ENCODE measurements at regions not wholly inside any gene's neighbourhood (a gene's known extent, or its start where the extent isn't known, plus 50 kb on each side); places are given as distances from the start of the nearest gene placed in this dataset.

DNA sequence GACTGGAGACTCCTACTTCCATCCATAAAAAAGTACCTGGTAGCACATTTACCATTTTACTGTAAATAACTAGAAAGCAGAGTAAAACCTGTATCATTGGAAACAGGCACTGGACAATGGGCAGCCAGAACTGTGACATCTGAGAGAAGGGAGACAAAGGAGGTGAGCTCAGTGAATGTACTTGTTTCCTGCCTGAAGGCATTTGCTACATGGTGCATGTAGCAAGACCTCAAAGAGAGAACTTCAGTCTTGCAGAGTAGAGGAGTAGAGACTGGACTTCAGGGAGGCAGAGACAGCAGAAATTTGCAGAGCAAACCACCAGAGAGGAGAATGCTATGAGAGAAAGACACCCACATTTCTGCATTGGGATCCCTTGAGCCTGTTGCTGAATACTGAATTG lies 171.0 kb upstream of the CCN2 start (continued):
- TF ChIP-seq MAZ (IDR thresholded peaks at IDR 0.05; ENCODE audit: borderline replicate concordance, low read depth, low read length), result no peak
- TF ChIP-seq POLR2A (IDR thresholded peaks at IDR 0.05; ENCODE audit: low read depth, low read length), result no peak
- no peak for TF ChIP-seq CHD1 (IDR thresholded peaks at IDR 0.05; ENCODE audit: low read depth, low read length)
- no peak for TF ChIP-seq RCOR1 (IDR thresholded peaks at IDR 0.05; ENCODE audit: insufficient replicate concordance, low read length)

DNA sequence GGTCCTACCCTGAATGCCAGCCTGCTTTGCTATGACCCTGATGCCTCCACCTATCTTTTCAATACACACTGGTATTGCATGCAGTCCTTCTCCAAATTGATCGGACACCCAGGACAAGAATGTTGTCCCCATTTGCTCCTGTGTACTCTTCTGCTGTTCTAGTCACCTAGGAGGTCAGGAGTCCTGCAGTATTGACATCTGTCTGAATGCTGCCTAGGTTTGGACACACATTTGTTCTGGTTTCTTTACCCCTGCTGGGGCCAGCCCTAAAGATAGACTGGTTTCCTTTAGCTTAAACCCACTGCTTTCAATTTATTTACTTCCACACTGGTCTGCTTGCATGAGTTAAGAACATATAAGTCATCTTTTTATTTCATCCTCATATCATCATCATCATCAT lies 167.0 kb upstream of the CCN2 start:
- Histone ChIP-seq H3K4me1 (ENCODE audit: control insufficient read depth, insufficient read depth, low read length) (peaks cover 15% of the 10 kb centered on the region), H4K20me1 (ENCODE audit: insufficient read depth, low read length) (no peaks in the 10 kb centered on the region), H3K14ac (replicated peaks; ENCODE audit: low read depth, low read length) (no peak overlapping the region), H3K9ac (ENCODE audit: low read depth, low read length) (no peak overlapping the region), H3K23ac (ENCODE audit: low read depth, low read length) (no peak overlapping the region), H2BK120ac (ENCODE audit: low read depth, low read length) (peak overlapping the region; percentile 39; the same call in 1 of the 2 replicates), H2BK20ac (ENCODE audit: low read depth, low read length) (peak overlapping the region; percentile 27; the same call in 1 of the 2 replicates), H3K18ac (ENCODE audit: low read depth, low read length) (peak overlapping the region; percentile 39), H4K8ac (ENCODE audit: low read depth in 2 of 2, low read length in 2 of 2) (no peak overlapping the region), H3K36me3 (ENCODE audit: control insufficient read depth, insufficient read depth, low read length) (no peaks in the 10 kb centered on the region), H3K4me2 (ENCODE audit: low read depth, low read length) (no peak overlapping the region), H2AK5ac (ENCODE audit: low read depth, low read length) (peak overlapping the region; percentile 44; the same call in 1 of the 2 replicates), H3K9me3 (ENCODE audit: control insufficient read depth, insufficient read depth, low read length) (no peaks in the 10 kb centered on the region), H3K79me1 (ENCODE audit: low read depth in 1 of 2, low read length in 2 of 2) (0 out of 4 replicates have a peak, but pooled peaks cover 0 to 3% of the 10 kb centered on the region in 2 experiments), H2AK9ac (replicated peaks; ENCODE audit: low read depth, low read length, poor library complexity) (no peak overlapping the region), H3K4ac (ENCODE audit: low read depth, low read length) (no peak overlapping the region), H4K5ac (ENCODE audit: low read depth, low read length) (peak overlapping the region; percentile 12; the same call in 1 of the 2 replicates), H3K9me1 (ENCODE audit: insufficient read depth, low read length) (peaks cover 6% of the 10 kb centered on the region), H2AFZ (replicated peaks; ENCODE audit: low read length, poor library complexity) (no peak overlapping the region), H4K91ac (ENCODE audit: insufficient read depth, low read depth, low read length) (peak overlapping the region; percentile 5; the same call in 1 of the 2 replicates), H3K56ac (ENCODE audit: extremely low read depth, insufficient read depth, low read length) (no peak overlapping the region), H2BK5ac (ENCODE audit: low read depth, low read length, poor library complexity, severe bottlenecking) (no peak overlapping the region), H3K27ac (ENCODE audit: insufficient read depth, low read length) (no peak overlapping the region), H3K27me3 (ENCODE audit: control insufficient read depth, insufficient read depth, low read length) (no peaks in the 10 kb centered on the region), H2BK15ac (ENCODE audit: low read depth, low read length) (peak overlapping the region; percentile 51; the same call in 1 of the 3 replicates), H3K4me3 (ENCODE audit: insufficient read depth, low read depth, low read length) (no peak overlapping the region)
- in situ Hi-C loops (cut with MboI; ENCODE audit: low sequenced_read_pairs) (no loop called here), dilution Hi-C loops (cut with HindIII; ENCODE audit: low sequenced_read_pairs, unreplicated experiment) (no loop called here), intact Hi-C loops (cut with micrococcal nuclease) (no loop called here)
- DNase-seq (no peak), ATAC-seq (ENCODE audit: low read depth) (no peak)
- CTCF ChIA-PET, result no interaction called here
- POLR2A ChIA-PET (ENCODE audit: unreplicated experiment), result no interaction called here
- no CpG with 5 or more reads among the region's 1 CpG for WGBS, 2 experiments (ENCODE audit: extremely low coverage in 2 of 2, insufficient read length in 1 of 2)
- no peak for TF ChIP-seq CEBPB (IDR thresholded peaks at IDR 0.05; ENCODE audit: low read depth, low read length)
- no TSS peak for BruUV-seq (replicated peaks)

Measured in IMR-90 (cell line).